Natural killer cell treated with Interleukin-12 subunit alpha and Interleukin-12 subunit beta and Interleukin-15 and Interleukin-18, amount 100 ng/mL, for 72 hours (primary cell): ENCODE measurements at regions not wholly inside any gene's neighbourhood (a gene's known extent, or its start where the extent isn't known, plus 50 kb on each side); places are given as distances from the start of the nearest gene placed in this dataset.
"Not testable (repeated sequence)": the region's sequence is repeated elsewhere in the genome, so short reads cannot be mapped to it uniquely, and the experiment has no call there.

Experiments
- ATAC-seq, 2 donors: fragments of 150-1000 bp; cut with Tn5 transposase in 1 of 2; sonication (Bioruptor Pico), chemical (Tn5 transposase) in 1 of 2; 2 replicates each; pipeline ENCODE4 v1.10.0; 2021
- DNase-seq: peaks from one replicate; pipeline ENCODE4 v3.0.0; 2022; ENCODE audit warnings: low spot score
- H3K27ac Mint-ChIP-seq, 2 donors: 1 replicate in 1 of 2; 2 replicates in 1 of 2; pipeline ENCODE4 v1.8.0; 2022; ENCODE audit warnings: mixed read lengths in 2 of 2, mild to moderate bottlenecking in 1 of 2, moderate library complexity in 1 of 2
- H3K27me3 Mint-ChIP-seq, 2 donors: 1 replicate in 1 of 2; 2 replicates in 1 of 2; pipeline ENCODE4 v1.8.0; 2022; ENCODE audit warnings: mixed read lengths in 2 of 2
- H3K36me3 Mint-ChIP-seq: one replicate; pipeline ENCODE4 v1.8.0; 2022; ENCODE audit warnings: mixed read lengths
- H3K4me1 Mint-ChIP-seq, 2 donors: 1 replicate in 1 of 2; 2 replicates in 1 of 2; pipeline ENCODE4 v1.8.0; 2022; ENCODE audit warnings: low read depth in 2 of 2, mixed read lengths in 2 of 2, mild to moderate bottlenecking in 1 of 2
- H3K4me3 Mint-ChIP-seq: one replicate; pipeline ENCODE4 v1.8.0; 2022; ENCODE audit warnings: mixed read lengths
- H3K9me3 Mint-ChIP-seq: 2 replicates; pipeline ENCODE4 v1.8.0; 2022; ENCODE audit warnings: mixed read lengths

DNA sequence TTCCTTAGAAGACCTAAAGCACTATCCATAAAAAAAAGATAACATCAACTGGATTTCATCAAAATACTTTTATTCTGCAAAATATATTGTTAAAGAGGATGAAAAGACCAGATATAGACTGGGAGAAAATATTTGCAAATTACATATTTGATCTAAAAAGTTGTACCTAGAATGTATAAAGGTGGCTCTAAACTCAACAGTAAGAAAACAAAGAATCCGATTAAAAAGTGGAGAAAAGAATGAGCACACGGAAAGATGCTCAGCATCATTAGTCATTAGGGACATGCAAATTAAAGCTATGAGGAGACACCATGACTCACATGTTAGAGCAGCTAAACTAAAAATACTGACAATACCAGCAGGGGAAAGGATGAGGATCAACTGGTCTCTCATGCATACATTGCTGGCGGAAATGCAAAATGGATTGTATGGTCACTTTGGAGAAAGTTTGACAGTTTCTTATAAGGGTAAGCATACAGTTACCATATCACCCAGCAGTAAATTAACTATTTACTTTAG lies 298.4 kb upstream of the PLGLB2 start:
- DNase-seq, H3K9me3 Mint-ChIP-seq, H3K27me3 Mint-ChIP-seq, H3K4me3 Mint-ChIP-seq, H3K36me3 Mint-ChIP-seq, H3K27ac Mint-ChIP-seq, ATAC-seq: not testable (repeated sequence)
- H3K4me1 Mint-ChIP-seq, result peaks cover 8 to 17% of the 10 kb centered on the region in 2 donors

DNA sequence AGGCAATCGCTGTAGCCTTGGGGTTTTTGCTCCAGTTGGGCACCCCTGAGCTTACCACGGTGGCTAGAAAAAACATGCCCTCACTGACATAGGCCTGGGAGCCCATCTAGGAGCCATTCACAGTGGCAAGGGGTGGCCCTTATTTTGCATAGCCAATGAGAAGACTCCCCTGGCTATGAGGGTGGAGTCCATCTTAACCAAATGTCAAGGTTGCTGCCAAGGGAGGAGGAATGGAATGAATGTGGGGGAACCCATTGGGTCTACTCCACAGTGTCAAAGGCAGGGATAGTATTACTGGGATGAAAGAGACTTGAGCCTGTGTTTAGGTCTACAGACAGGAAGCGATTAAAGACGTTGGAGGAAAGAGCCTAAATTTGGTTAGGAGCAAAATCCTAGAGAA lies 295.7 kb upstream of the PLGLB2 start:
- H3K4me1 Mint-ChIP-seq, H3K4me3 Mint-ChIP-seq, H3K27me3 Mint-ChIP-seq, ATAC-seq, H3K36me3 Mint-ChIP-seq, DNase-seq, H3K9me3 Mint-ChIP-seq: not testable (repeated sequence)
- peak overlapping the region in 1 of 2 donors; percentile 74 for H3K27ac Mint-ChIP-seq

DNA sequence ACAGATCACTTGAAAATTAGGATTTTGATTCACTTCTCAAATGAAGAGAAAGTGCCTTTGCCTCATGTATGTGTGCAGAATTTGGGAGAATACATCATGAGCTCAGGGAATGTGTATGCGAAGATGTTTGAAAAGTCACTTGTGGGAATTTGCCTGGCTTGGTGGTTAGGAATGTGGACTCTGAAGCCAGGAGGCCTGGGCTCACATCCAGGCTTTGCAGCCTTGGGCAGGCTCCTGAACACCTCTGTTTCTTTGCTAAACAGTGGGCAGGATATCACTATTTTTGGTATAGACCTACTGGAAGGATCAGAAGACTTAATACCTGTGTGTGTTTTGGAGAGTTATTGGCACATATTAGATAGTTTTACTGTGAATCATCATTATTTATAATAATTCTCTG lies 295.0 kb upstream of the PLGLB2 start:
- not testable (repeated sequence) for H3K36me3 Mint-ChIP-seq, ATAC-seq, DNase-seq, H3K27me3 Mint-ChIP-seq, H3K4me3 Mint-ChIP-seq, H3K9me3 Mint-ChIP-seq, H3K4me1 Mint-ChIP-seq
- H3K27ac Mint-ChIP-seq, result peak overlapping the region in 1 of 2 donors; percentile 74

DNA sequence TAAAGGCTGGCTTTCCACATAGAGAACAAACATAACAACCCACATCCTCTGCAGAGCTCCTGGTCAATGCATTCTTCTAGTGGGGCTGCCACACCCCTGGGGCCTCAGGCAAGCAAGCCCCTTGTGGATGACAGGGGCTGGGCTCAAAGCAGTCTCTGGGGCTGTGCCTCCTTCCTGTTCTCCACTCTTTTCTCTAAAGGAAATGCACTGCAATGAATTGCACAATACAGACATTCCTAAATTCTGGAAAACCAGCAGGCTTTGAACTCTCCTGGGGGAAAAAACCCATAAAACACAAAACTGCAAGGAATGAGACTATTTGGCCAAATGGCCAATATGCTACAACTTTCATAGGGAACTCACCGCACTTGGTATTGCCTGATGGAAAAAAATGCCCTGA lies 293.9 kb upstream of the PLGLB2 start:
- ATAC-seq, H3K27me3 Mint-ChIP-seq, H3K27ac Mint-ChIP-seq, H3K36me3 Mint-ChIP-seq, DNase-seq, H3K4me3 Mint-ChIP-seq, H3K9me3 Mint-ChIP-seq: not testable (repeated sequence)
- peaks cover 9 to 14% of the 10 kb centered on the region in 2 donors for H3K4me1 Mint-ChIP-seq

DNA sequence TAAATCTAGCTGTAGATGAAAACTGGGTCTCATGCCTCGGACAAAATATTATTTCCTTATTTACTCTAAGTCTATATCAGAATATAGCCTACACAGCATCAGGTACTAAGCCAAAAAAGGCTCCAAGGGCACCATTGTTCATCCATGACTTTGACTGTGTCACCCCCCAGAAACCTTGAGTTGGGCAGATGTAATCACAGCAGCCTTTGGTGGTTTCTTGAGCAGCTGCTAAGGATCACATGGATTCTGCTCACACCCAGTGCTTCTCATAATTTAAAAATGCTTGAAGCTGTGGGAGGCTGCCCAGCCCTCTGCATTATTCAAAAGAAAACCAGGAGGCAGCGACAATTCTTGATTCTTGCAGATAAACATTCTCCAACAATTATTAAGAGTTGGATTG lies 293.5 kb upstream of the PLGLB2 start:
- DNase-seq, H3K27ac Mint-ChIP-seq, H3K9me3 Mint-ChIP-seq, H3K27me3 Mint-ChIP-seq, ATAC-seq, H3K4me3 Mint-ChIP-seq, H3K36me3 Mint-ChIP-seq: not testable (repeated sequence)
- peaks cover 12 to 16% of the 10 kb centered on the region in 2 donors for H3K4me1 Mint-ChIP-seq

DNA sequence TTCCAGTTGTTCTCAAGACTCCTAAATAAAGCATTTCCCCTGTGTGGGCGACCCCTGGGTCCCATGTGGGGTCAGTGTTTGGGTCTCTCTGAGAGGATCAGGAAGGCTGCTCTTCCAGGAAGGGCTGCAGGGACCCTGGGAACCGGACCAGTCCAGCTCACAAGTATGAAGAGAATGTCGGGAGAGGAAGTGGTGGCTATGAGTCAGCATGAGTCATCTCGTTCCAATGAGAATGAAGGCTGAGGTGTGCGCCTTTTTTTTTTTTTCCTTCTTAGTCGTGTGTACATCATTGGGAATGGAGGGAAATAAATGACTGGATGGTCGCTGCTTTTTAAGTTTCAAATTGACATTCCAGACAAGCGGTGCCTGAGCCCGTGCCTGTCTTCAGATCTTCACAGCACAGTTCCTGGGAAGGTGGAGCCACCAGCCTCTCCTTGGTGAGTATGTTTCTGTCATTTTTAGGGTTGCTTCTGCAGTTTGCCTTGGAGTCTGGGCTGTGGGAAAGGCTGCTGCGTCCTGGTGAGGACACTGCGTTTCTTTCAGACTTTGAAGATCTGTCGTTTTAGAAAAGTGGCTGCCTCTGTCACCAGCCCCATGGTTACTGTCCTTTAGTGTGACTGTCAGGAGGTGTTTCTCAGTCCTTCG lies 292.6 kb upstream of the PLGLB2 start:
- peak overlapping the region; percentile 41 to 91 for H3K27ac Mint-ChIP-seq
- not testable (repeated sequence) for H3K9me3 Mint-ChIP-seq, H3K36me3 Mint-ChIP-seq, DNase-seq, H3K27me3 Mint-ChIP-seq
- H3K4me1 Mint-ChIP-seq, result peaks cover 13 to 17% of the 10 kb centered on the region in 2 donors
- H3K4me3 Mint-ChIP-seq, result peak overlapping the region; percentile 84
- ATAC-seq, result peak; percentile 58 to 81

DNA sequence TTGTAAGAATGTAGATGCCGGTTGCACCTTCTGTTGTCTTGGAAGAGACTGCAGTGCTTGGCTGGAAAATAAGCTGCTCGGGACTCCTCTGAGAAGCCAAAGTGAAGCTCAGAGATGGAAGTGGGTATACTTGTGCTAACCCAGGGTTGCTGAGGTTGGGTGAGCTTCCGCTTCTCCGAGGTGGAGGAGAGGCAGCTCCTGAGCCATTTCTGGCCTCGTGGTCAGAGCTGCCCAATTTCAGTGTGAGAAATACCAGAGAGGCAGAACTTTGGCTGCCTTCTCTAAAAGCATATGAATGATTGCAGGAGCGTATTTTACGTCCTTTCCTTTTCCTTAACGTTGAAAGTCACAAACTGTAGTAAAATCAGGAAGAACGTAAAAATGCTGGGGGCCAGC lies 292.0 kb upstream of the PLGLB2 start:
- not testable (repeated sequence) for H3K9me3 Mint-ChIP-seq
- Mint-ChIP-seq H3K4me3 (peak overlapping the region; percentile 84), H3K4me1 (peaks cover 13 to 17% of the 10 kb centered on the region in 2 donors)

DNA sequence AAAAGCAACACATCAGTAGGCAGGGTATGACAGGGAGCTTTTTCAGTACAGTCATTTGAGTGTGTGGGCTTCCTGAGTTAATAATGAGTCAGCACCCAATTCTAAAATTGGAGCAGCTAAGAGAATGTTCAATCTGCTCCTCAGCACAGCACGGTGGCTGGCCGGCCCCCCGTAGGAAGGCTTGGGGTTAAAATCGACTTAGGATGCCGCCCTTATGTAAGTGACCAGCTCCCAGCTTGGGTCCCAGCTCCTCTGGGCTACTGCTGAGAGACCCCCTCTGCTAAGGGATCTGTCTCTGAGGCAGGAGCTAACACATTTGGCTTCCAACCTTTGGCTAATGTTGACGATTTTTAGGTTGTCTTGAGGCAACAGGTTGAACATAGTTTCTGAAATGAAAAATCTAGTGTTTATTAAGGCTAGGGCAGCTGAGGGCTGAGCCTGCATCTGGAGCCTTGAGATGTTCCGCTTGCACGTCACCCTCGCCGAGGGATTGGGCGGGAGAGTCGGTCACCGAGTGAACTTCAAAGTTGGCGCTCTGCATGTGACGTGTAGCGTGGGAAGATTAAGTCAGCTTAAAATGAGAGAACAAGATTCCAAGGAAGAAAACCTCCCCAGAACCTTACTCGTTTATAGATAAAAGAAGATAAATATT lies 291.3 kb upstream of the PLGLB2 start:
- Mint-ChIP-seq H3K4me3 (peak overlapping the region; percentile 84), H3K27ac (peak overlapping the region; percentile 90 to 91), H3K4me1 (peaks cover 13 to 17% of the 10 kb centered on the region in 2 donors)
- not testable (repeated sequence) for H3K9me3 Mint-ChIP-seq, H3K27me3 Mint-ChIP-seq, DNase-seq, H3K36me3 Mint-ChIP-seq
- ATAC-seq, result peak; percentile 71 to 82

More for the DNA sequence above, 292.0 kb upstream of the PLGLB2 start:
- ATAC-seq (peak; percentile 64 to 68), DNase-seq (peak; percentile 64)
- H3K36me3 Mint-ChIP-seq, H3K27me3 Mint-ChIP-seq: not testable (repeated sequence)
- H3K27ac Mint-ChIP-seq, result peak overlapping the region; percentile 90 to 91

DNA sequence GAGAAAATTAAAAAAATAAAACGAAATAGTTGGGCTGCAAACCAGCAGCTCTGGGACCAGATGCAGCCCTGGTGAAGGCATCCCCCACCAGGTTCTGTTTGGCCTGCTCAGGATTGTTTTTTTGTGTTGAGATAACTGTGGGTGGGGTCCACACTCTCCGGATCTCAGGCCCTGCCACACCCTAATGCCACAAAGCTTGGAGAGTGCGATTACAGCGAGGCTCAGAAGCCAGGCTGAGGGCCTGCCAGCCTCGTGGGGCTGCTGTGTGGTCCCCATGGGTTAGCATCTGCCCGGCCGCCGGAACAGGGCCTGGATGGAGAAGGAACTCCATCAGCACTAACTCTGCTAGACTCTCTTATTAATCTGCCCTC lies 290.8 kb upstream of the PLGLB2 start:
- ATAC-seq, result peak in 1 of 2 donors; percentile 10
- not testable (repeated sequence) for H3K27ac Mint-ChIP-seq, H3K9me3 Mint-ChIP-seq, DNase-seq, H3K36me3 Mint-ChIP-seq, H3K4me3 Mint-ChIP-seq, H3K27me3 Mint-ChIP-seq
- H3K4me1 Mint-ChIP-seq, result peaks cover 12 to 16% of the 10 kb centered on the region in 2 donors

DNA sequence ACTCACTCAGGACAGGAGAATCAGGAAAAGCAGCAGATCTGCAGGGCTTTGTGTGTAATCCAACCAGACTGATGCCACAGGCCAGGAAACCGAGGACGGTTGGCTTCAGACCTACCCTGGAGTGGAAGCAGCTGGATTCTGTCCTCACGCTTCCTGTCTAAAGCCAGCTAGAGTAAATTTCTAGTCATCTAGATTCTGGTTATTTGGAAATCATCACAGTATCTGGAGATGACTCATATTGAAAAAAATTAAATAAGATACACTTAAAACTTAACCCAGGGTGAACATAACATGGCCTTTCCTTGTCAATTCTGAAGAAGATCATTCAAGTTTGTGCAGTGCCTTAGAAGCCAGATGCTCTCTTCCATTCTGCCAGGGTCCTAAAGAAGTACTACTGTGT lies 288.9 kb upstream of the PLGLB2 start:
- H3K27me3 Mint-ChIP-seq, H3K36me3 Mint-ChIP-seq, H3K9me3 Mint-ChIP-seq, DNase-seq: not testable (repeated sequence)
- H3K4me3 Mint-ChIP-seq, result peak overlapping the region; percentile 86
- peak; percentile 62 to 75 for ATAC-seq
- H3K4me1 Mint-ChIP-seq, result peaks cover 9 to 12% of the 10 kb centered on the region in 2 donors
- peak overlapping the region; percentile 81 to 86 for H3K27ac Mint-ChIP-seq

DNA sequence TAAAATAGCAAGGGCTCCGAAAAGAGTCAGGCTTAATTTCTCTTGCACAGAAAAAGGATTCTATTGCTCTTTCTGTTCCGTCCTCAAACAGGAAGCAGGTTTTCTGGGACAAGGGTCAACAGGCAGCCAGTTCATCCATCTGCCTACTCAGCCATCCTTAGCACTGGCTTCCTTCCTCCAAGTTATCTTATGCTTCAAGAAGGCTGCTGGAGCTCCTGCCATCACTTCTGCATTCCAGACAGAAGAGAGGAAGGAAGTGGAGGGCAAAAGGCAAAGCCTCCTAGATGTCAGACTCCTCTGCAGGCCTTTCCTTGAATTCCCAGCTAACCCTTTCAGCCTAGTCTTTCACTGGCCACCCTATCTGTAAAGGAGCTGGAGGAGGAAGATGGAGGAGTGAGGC lies 287.8 kb upstream of the PLGLB2 start:
- not testable (repeated sequence) for H3K27ac Mint-ChIP-seq, DNase-seq, ATAC-seq, H3K36me3 Mint-ChIP-seq, H3K9me3 Mint-ChIP-seq, H3K27me3 Mint-ChIP-seq, H3K4me3 Mint-ChIP-seq
- H3K4me1 Mint-ChIP-seq, result peaks cover 16 to 18% of the 10 kb centered on the region in 2 donors

DNA sequence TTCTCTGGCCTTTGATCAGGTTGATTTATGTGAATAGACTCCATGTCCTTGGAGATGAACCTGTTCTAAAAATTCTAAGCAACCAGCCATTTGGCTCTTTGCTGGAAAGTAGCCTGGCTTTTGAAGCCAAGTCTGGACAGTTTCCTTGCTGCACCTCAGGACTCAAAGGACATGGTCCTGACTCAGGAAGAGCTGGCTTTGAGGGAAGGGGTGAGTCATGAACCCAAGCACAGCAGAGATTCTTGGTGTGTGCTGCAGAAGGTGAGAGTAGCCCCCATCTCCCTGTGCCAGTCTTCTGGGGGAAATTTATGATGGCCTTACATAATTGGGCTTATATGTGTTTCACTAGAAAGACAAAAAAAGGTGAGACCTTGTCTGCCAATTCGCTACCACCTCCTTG lies 287.2 kb upstream of the PLGLB2 start:
- ATAC-seq, H3K27me3 Mint-ChIP-seq, H3K9me3 Mint-ChIP-seq: not testable (repeated sequence)

DNA sequence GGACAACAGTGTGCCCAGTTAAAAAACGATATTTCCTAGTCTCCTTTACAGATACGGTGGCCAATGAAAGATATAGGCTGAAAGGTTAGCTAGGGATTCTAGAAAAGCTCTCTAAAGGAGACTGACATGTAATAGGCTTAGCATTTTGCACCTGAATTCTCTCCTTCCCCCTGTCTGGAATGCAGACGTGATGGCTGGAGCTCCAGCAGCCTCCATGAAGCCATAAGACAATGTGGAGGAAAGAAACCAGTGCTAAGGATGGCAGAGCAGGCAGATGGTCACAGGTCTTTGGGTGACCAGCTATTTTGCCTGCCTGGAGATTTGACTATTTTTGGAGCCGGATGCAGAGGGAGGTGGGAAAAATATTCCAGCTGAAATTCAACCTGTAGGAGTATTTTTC lies 286.2 kb upstream of the PLGLB2 start:
- not testable (repeated sequence) for H3K4me3 Mint-ChIP-seq, H3K27ac Mint-ChIP-seq, DNase-seq, ATAC-seq, H3K36me3 Mint-ChIP-seq, H3K9me3 Mint-ChIP-seq, H3K27me3 Mint-ChIP-seq
- H3K4me1 Mint-ChIP-seq, result peaks cover 26 to 29% of the 10 kb centered on the region in 2 donors

More for the DNA sequence above, 287.2 kb upstream of the PLGLB2 start:
- not testable (repeated sequence) for H3K4me3 Mint-ChIP-seq, H3K36me3 Mint-ChIP-seq, H3K27ac Mint-ChIP-seq, DNase-seq
- peaks cover 21 to 23% of the 10 kb centered on the region in 2 donors for H3K4me1 Mint-ChIP-seq

DNA sequence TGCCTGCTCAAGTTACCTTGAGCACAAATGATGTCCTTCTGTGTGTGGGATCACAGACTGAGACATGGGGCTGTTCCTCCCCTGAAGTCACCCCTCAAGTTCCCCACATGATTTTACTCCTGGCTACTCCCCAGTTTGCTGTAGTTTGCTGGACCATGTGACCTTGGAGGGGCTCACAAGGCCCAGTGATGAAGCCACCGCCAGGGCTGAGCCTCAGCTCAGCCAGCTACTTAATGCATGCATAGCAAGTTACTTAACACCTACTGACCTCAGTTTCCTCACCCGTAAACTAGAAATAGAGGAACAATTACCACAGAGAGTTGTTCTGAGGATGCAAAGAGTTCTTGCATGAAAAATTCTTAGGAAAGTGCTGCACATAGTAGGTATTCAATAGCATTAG lies 283.7 kb upstream of the PLGLB2 start:
- H3K36me3 Mint-ChIP-seq, H3K27me3 Mint-ChIP-seq, H3K9me3 Mint-ChIP-seq: not testable (repeated sequence)
- Mint-ChIP-seq H3K4me3 (peak overlapping the region; percentile 78), H3K27ac (peak overlapping the region; percentile 85 to 90), H3K4me1 (peaks cover 21 to 22% of the 10 kb centered on the region in 2 donors)
- ATAC-seq, result peak; percentile 67 to 80
- DNase-seq, result peak; percentile 63
